HG03565 (cell line): ENCODE measurements at regions not wholly inside any gene's neighbourhood (a gene's known extent, or its start where the extent isn't known, plus 50 kb on each side); places are given as distances from the start of the nearest gene placed in this dataset.
A peak's percentile ranks its signal among the peaks of the same experiment; 100 is the strongest.
"Not testable (repeated sequence)": the region's sequence is repeated elsewhere in the genome, so short reads cannot be mapped to it uniquely, and the experiment has no call there.

Source experiments
- ATAC-seq: cut with Tn5 transposase; IDR thresholded peaks from one replicate; pipeline ENCODE4 v1.9.1; 2021; ENCODE audit warnings: mild to moderate bottlenecking, moderate library complexity; ENCODE audit not compliant: unreplicated experiment

DNA sequence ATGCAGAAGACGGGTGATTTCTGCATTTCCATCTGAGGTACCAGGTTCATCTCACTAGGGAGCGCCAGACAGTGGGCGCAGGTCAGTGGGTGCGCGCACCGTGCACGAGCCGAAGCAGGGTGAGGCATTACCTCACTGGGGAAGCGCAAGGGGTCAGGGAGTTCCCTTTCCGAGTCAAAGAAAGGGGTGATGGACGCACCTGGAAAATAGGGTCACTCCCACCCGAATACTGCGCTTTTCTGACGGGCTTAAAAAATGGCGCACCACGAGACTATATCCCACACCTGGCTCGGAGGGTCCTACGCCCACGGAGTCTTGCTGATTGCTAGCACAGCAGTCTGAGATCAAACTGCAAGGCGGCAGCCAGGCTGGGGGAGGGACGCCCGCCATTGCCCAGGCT, 1246.0 kb upstream of the PABPC4L start:
- not testable (repeated sequence) for ATAC-seq

DNA sequence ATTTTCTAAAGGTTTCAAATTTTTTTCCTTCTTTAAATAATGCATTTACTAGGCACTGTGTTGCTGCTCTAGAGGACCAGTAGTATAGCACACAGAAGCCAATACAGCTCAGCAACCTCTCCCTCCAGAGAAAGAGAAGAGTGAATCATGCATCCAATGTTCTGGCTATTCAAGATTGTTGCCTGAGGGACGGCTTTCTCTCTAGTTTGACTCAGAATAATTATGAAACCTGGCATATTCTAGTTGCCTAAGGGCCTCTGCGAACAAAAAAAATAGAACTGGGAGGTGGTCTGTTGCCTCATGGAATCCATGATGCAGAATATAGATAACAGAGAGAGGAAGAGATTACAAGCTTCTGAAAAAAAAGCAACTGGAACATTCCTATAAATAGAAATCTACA, 1233.3 kb upstream of the PABPC4L start:
- no peak for ATAC-seq

GRCh38 chr4:135429528-135429927, 1227.9 kb upstream of the PABPC4L start:
- ATAC-seq, result no peak

- ATAC-seq, result peak; percentile 56
Observed at GRCh38 chr4:135418353-135418752, 1216.8 kb upstream of the PABPC4L start.

- ATAC-seq, result no peak
Observed at GRCh38 chr4:135412213-135412612, 1210.6 kb upstream of the PABPC4L start.

GRCh38 chr4:135411251-135411650, 1209.7 kb upstream of the PABPC4L start:
- no peak for ATAC-seq

DNA sequence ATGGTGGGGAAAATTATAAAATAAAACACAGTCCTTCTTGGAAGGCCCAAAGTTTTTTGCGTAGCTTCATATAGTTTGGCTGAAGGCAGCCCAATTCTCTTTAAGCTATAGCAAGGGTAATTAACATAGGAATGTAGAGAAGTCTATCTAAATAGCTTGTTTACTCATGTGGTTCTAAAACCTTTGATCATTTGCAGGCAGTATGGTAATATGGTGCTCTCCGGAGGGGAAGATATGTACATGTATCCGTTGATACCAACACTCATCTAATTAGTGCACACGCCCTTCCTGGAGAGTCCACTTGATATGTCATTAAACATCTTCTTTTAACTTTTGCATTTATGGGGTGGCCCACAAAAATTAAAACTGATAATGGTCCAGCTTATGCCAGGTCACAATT, 1207.7 kb upstream of the PABPC4L start:
- ATAC-seq, result not testable (repeated sequence)

GRCh38 chr4:135408109-135408508, 1206.5 kb upstream of the PABPC4L start:
- ATAC-seq, result no peak

DNA sequence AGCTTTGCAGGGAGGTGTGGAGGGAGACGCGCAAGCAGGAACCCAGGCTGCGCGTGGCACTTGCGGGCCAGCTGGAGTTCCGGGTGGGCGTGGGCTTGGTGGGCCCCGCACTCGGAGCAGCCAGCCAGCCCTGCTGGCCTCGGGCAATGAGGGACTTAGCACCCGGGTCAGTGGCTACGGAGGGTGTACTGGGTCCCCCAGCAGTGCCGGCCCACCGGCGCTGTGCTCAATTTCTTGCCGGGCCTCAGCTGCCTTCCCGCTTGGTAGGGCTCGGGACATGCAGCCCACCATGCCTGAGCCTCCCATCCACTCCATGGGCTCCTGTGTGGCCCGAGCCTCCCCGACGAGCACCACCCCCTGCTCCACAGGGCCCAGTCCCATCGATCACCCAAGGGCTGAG, 1205.0 kb upstream of the PABPC4L start:
- not testable (repeated sequence) for ATAC-seq

- no peak for ATAC-seq
Observed at GRCh38 chr4:135385830-135386581, 1184.4 kb upstream of the PABPC4L start.

- no peak for ATAC-seq
Observed at GRCh38 chr4:135383356-135384288, 1182.0 kb upstream of the PABPC4L start.

GRCh38 chr4:135382280-135382959, 1180.8 kb upstream of the PABPC4L start:
- ATAC-seq, result no peak

GRCh38 chr4:135372131-135372530, 1170.5 kb upstream of the PABPC4L start:
- no peak for ATAC-seq

- ATAC-seq, result no peak
Observed at GRCh38 chr4:135371137-135371536, 1169.5 kb upstream of the PABPC4L start.

GRCh38 chr4:135368831-135369230, 1167.2 kb upstream of the PABPC4L start:
- ATAC-seq, result no peak

DNA sequence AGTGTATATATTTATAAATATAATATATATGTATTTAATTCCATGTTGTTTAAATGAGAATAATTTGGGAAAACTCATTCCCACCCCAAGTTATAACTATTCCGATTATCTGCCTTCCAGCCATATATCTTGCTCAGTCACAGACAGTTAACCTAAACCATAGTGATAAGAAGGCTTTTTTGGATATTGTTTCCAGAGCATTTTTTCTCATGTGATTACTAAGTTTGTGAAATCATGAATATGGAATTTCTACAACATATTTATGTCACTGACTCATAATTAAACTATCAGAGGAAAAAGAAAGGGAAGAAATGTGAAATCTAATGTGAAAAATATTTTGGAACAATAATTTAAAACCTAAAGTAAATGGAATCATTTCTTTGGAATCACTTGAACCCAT, 1163.5 kb upstream of the PABPC4L start:
- no peak for ATAC-seq

DNA sequence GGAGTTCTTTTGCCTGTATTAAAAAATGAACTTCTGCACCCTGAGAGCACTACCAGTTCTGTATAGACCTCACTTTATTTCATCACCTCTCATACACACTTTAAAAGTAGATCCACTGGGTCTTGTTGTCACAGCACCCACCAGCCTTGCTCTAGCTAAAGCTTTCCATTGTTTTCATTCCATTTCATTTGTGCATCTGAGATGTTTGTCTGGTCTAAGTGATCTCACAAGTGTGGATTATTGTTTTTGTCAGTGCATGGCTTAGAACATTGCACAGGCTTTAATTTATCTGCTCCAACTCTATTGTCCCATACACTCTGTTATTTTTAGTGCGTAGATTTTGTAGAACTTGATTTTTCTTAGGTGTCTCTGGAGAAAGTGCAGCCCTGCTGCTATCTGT, 1157.5 kb upstream of the PABPC4L start:
- ATAC-seq, result no peak

- ATAC-seq, result no peak
Observed at GRCh38 chr4:135357091-135357490, 1155.5 kb upstream of the PABPC4L start.

DNA sequence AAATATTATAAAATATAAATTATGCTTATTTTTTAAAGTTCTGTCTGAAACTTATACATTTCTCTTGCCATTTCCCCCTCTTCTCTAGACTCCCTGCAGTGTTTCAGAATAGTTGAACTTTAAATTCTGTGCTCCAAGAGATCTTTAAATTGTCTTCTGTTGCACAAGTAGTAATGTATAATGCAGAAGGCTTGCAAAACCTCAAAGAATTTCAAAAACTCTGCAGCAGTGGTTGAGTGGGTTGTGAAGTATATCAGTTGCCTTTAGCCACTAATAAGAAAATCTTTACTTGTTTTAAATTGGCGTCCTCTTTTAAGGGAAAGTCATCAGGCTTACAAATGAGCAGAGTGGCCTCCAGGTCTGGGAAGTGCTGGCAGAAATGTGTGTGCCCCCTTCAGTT, 1153.3 kb upstream of the PABPC4L start:
- no peak for ATAC-seq

GRCh38 chr4:135353008-135353407, 1151.4 kb upstream of the PABPC4L start:
- no peak for ATAC-seq

GRCh38 chr4:135344492-135344891, 1142.9 kb upstream of the PABPC4L start:
- ATAC-seq, result no peak
